ENCODE measurements at regions not wholly inside any gene's neighbourhood (a gene's known extent, or its start where the extent isn't known, plus 50 kb on each side); places are given as distances from the start of the nearest gene placed in this dataset.

DNA sequence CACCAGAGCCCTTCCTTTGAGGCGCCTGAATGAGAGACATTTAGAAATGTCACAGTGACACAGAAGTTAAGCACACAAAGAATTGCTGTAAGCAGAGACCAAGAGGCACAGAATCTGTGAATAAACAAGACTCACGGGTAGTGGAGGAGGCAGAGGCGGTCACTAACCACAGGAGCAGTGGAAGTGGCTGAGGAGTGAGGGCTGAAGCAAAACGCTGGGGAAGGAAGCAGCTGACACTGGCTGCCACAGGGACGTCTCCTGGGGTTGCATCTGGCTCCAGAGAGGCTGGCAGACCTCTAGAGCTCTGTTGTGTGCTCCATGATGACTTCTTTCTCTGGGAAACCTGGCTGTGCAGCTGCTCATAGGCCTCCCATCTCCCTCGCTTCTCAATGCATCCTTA is 65.0 kb upstream of the SLC2A12 start:
- no peak for DNase-seq (ENCODE audit: low read depth in 4 of 4, low spot score in 2 of 4)

DNA sequence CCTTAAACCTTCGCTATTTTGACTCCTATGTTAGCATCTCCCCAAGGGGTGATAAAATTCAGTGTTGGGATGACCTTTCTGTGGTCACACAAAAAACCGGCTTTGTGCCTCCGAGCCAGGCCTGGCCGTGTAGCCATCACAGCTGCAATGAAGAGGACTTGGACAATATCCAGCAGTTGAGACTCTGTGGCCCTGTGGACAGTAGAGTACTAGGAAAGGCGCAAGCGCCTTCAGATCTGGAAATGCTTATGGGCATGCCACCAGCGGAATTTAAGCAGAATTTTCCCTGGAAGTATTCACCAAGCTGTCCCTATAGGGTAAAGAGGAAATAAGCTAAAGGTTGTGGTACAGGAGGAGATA is 63.3 kb upstream of the SLC2A12 start:
- DNase-seq (ENCODE audit: low read depth in 4 of 4, low spot score in 2 of 4): no peak

DNA sequence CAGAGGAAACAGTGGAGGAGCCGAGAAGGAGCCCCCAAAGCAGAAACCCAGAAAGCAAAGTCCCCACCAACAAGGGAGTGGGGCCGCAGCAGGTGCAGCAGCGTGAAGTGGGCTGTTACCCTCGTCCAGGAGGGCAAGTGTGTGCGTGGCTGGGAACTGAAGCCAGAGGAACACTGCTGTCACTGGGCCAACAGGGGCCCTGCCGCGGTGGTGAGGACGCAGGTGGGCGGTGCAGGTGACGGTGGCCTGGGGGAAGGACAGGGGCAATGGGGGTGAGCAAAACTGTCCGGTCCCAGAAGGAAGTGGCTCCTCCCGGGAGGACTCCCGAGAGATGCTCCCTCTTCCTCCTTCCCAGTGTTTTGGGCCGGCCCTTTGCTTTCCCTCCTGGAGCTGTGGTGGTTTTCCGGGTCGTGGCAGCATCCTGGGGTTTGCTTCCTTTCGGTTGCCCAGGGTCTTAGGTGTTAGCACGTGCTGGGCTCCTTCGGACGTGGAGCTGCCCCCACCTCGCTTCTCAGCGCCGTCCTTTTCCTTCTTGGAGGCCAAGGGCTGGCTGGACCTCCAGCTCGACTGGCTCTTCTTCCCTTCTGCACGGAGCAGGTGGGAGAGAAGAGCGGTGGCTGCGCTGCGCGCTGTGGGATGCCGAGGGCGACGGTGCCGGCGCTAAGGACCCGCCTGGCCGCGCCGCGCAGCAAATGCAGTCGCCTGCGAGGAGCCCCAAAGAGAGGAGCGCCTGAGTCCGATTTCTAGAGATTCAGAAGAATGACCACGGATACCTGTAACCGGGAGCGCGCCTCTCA is 62.7 kb upstream of the SLC2A12 start:
- DNase-seq (ENCODE audit: low read depth in 4 of 4, low spot score in 2 of 4): no peak

DNA sequence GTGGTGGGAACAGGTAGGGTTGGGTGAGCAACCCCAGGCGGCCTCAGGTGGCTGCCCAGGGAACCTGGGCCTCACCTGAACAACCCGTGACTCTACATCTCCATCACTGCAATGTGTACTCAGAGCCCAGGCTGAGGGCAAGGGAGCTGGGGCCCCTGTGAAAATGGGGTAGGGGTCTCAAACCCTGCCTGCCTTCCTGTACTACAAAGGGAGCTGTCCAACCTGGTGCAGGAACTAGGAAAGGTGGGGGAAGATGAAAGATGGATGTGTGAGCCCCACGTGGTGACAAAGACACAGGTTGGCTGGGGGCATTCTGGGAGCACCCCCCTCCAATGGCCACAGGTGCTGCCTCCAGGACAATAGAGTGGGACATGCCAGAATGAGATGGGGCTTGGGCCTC is 62.1 kb upstream of the SLC2A12 start:
- no peak for DNase-seq (ENCODE audit: low read depth in 4 of 4, low spot score in 2 of 4)

DNA sequence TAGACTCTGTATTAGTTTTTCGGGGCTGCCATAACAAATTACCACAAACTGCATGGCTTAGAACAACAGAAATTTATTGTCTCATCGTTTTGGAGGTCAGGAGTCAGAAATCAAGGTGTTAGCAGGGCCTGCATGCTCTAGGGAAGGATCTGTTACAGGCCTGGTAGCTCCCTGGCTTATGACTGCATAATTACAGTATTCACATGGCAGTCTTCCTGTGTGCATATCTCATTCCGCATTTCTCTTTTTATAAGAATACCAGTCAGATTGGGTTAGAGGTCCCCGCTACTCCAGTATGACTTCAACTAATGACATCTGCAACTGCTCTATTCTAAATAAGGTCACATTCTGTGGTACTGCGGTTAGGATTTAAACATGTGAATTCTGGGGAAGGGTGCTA is 59.3 kb upstream of the SLC2A12 start:
- DNase-seq (ENCODE audit: low read depth in 4 of 4, low spot score in 2 of 4): no peak

DNA sequence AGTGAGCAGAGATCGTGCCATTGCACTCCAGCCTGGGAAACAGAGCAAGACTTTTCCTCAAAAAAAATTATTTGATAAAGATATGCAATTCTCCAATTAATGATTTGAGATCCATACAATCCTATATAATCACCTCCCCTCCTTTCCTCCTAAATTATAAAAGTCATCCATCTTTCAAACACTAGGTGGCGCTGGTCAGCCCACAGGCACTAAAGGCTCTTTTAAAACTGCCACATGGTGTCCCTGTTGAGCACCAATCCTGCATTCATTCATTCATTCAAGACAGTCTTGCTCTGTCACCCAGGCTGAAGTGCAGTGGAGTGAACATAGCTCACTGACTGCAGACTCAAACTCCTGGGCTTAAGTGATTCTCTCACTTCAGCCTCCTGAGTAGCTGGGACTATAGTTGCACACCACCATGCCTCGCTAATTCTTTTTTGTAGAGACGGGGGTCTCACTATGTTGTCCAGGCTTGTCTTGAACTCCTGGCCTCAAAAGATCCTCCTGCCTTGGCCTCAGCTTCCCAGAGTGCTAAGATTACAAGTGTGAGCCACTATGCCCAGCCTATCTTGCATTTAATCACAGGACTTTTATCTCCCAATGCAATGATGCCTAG is 58.7 kb upstream of the SLC2A12 start:
- no peak for DNase-seq (ENCODE audit: low read depth in 4 of 4, low spot score in 2 of 4)

DNA sequence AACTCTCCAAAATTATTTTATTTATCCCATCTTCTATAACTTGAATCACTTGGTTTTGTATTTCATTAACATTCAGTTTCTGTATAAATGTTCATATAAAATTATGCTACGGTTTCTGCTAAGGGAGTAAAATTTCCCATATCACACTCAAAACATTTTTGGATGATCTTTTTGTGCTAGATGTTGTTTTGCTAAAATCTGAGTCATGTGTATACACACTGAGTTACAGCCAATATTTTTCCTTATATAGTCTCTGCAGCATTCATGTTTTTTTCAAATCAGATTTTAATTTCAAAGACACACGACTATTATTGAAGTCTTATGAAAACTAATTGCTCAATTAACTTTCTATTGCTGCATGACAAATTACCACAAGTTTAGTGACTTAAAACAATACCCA is 54.3 kb upstream of the SLC2A12 start:
- no peak for DNase-seq (ENCODE audit: low read depth in 4 of 4, low spot score in 2 of 4)

DNA sequence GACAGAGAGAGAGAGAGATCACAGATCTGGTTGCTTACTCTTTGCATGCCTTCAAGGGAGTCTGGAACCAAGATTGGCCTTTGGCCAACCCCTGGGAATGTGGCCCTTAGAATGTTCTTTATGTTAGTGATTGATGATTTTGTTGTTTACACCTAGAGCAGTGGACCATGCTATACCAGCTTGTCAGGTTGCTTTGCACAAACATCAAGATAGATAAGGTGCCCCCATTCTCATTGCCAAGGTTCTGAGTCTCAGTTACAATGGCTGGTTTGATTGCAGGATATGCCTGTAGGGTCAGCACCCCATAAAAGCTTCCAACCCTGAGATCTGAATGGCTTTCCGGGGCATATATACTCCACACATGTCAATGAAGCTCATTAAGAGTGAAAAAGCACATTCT is 53.5 kb upstream of the SLC2A12 start:
- peak in 3 of 4 donors; percentile 53 to 66 (median 62) for DNase-seq (ENCODE audit: low read depth in 4 of 4, low spot score in 2 of 4)

DNA sequence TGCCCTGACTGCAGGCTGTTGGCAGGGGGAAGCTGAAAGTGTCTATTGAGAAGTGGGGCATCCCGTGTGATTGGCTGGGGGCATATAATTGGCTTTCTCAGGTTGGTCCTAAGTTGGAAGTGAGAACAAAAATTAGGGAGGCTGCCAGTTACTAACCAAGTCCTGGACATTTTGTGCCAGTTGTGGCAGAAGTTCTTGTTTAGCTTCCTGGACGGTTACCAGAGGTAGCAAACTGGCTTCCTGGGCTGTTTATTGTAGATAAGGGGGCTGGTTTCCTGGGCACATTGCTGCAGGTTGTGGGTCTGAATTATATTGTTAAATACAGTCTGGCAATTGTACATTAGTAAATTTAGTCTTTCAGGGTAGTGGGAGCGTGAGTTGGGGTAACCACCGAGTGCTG is 50.6 kb upstream of the SLC2A12 start:
- DNase-seq (ENCODE audit: low read depth in 4 of 4, low spot score in 2 of 4): no peak
